ENCODE measurements at regions not wholly inside any gene's neighbourhood (a gene's known extent, or its start where the extent isn't known, plus 50 kb on each side); places are given as distances from the start of the nearest gene placed in this dataset.

DNA sequence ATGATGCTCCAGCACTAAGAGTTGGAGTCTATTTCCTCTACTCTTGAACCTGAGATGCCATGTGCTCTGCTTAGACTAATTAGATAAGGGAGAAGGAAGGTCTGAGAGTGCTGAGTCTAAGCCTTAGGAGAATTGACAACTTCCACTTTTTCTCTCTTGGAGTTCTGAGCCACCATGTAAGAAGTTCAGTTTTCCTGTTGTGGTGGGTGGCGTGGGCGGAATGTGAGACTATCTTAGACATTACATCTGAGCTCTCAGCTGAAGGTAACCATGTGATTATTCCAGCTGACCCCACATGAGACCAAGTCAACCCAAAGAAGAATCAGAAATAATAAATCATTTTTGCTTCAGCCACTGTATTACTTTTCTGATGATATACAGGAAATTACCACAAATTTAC lies 404.5 kb upstream of the LRRC7 start:
- Histone ChIP-seq H3K27me3 (ENCODE audit: control insufficient read depth, insufficient read depth, low read length) (no peaks in the 10 kb centered on the region), H3K4me3 (ENCODE audit: low read depth, low read length) (no peak overlapping the region), H3K36me3 (ENCODE audit: control insufficient read depth, insufficient read depth, low read length) (no peaks in the 10 kb centered on the region)
- FAIRE-seq: no peak
- TF ChIP-seq, protein P1, sequence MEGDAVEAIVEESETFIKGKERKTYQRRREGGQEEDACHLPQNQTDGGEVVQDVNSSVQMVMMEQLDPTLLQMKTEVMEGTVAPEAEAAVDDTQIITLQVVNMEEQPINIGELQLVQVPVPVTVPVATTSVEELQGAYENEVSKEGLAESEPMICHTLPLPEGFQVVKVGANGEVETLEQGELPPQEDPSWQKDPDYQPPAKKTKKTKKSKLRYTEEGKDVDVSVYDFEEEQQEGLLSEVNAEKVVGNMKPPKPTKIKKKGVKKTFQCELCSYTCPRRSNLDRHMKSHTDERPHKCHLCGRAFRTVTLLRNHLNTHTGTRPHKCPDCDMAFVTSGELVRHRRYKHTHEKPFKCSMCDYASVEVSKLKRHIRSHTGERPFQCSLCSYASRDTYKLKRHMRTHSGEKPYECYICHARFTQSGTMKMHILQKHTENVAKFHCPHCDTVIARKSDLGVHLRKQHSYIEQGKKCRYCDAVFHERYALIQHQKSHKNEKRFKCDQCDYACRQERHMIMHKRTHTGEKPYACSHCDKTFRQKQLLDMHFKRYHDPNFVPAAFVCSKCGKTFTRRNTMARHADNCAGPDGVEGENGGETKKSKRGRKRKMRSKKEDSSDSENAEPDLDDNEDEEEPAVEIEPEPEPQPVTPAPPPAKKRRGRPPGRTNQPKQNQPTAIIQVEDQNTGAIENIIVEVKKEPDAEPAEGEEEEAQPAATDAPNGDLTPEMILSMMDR (IDR thresholded peaks at IDR 0.05; ENCODE audit: insufficient read depth, low read length, severe bottlenecking): no peak
- no peak for DNase-seq (ENCODE audit: low read depth)

DNA sequence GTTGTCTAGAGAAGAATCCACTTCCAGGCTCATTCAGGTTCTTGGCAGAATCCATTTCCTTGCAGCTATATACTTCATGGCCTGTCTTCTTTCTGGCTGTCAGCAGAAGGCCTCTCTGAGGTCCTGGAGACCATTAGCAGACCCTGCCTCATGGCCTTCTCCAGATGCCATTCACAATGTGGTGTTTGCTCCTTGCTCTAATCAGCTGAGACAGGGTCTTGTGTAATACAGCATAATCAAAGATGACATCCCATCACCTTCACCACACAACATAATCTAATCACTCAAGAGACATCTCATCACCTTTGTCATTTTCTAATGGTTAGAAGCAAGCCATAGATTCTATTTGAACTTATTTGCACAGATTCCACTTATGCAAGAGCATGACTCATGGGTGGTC lies 403.9 kb upstream of the LRRC7 start:
- TF ChIP-seq, protein P1 (IDR thresholded peaks at IDR 0.05; ENCODE audit: insufficient read depth, low read length, severe bottlenecking): no peak

DNA sequence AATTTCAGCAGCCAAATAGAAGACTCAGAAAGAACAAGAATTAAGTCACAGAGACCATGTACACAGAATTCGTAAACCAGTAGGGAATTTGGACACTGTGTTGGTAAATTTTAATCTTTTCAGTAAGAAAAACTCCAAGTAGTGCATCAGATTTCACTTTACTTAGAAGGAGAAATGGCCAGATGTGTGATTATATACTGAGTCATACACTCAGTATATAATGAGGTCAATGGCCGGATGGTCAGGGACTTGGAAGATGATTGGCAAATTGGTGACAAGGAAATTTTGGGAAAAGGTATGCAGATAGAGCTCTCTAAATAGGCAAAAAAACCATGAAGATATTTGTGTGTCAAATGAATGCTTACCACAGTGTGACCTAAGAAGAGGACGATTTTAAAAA lies 399.8 kb upstream of the LRRC7 start:
- Histone ChIP-seq H3K27me3 (ENCODE audit: control insufficient read depth, insufficient read depth, low read length) (no peaks in the 10 kb centered on the region), H3K36me3 (ENCODE audit: control insufficient read depth, insufficient read depth, low read length) (no peaks in the 10 kb centered on the region), H3K4me3 (ENCODE audit: low read depth, low read length) (no peak overlapping the region)
- TF ChIP-seq, protein P1 (IDR thresholded peaks at IDR 0.05; ENCODE audit: insufficient read depth, low read length, severe bottlenecking): no peak
- DNase-seq (ENCODE audit: low read depth) (no peak), FAIRE-seq (no peak)

More for the DNA sequence above, 403.9 kb upstream of the LRRC7 start:
- no peaks in the 10 kb centered on the region for H3K36me3 ChIP-seq (ENCODE audit: control insufficient read depth, insufficient read depth, low read length)
- no peak overlapping the region for H3K4me3 ChIP-seq (ENCODE audit: low read depth, low read length)
- DNase-seq (ENCODE audit: low read depth) (no peak), FAIRE-seq (no peak)
- H3K27me3 ChIP-seq (ENCODE audit: control insufficient read depth, insufficient read depth, low read length): no peaks in the 10 kb centered on the region

DNA sequence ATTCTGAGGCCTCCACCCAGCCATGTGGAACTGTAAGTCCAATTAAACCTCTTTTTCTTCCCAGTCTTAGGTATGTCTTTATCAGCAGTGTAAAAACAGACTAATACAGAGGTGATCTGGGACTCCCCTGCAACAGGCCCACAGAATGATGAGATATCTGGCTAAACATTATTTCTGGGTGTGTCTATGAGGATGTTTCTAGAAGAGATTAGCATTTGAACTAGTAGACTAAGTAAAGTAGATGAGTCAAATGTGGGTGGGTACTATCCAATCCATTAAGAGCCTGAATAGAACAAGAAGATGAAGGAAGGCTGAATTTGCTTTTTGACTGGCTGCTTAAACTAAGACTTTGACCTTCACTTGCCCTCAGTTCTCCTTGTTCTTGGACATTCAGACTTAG lies 396.5 kb upstream of the LRRC7 start:
- Histone ChIP-seq H3K27me3 (ENCODE audit: control insufficient read depth, insufficient read depth, low read length) (no peaks in the 10 kb centered on the region), H3K4me3 (ENCODE audit: low read depth, low read length) (no peak overlapping the region), H3K36me3 (ENCODE audit: control insufficient read depth, insufficient read depth, low read length) (no peaks in the 10 kb centered on the region)
- TF ChIP-seq, protein P1 (IDR thresholded peaks at IDR 0.05; ENCODE audit: insufficient read depth, low read length, severe bottlenecking): no peak
- no peak for DNase-seq (ENCODE audit: low read depth)
- FAIRE-seq: no peak

DNA sequence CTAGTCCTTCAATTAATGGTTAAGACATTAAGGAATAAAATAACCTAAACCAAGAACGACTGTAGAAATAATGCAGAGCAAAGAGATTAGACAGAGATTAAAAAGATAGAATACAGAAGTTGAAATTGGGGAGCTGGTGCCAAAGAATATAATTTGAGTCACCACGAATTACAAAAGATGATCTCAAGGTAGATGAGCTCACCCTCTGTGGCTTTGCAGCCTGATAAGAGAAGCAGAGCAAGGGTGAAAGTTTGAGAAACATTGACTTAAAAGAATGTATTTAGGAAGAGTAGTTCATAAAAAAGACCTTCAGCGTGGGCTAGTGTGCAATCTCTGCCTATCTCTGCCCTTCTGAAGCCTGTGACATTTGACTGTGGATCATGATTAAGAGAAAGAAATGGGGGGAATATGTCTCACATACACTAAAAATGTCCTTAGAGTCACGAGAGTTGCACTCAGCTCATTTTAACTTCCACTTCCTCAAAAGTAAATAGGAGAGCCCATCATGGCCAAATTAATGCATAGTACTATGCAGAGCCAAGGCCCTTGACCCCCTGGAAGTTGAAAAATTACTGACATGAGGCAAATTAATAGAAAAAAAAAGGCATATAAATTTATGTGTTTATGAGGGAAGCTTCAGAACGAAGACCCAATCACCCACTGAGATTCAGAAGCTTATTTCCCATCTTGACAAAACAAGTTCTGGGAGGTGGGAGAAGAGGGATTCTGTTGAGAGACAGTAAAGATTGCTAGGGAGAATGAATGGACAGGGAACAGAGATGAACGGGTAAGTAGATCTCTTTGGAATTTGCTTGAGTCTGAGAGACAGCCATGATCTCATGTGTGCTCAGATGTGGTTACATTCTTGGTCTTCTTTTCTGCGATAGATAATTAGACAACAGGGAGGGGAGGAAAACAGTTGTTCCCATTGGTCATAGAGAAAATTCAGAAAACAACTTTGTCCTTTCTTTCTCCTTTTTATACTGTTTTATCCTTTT lies 395.4 kb upstream of the LRRC7 start:
- TF ChIP-seq, protein P1 (IDR thresholded peaks at IDR 0.05; ENCODE audit: insufficient read depth, low read length, severe bottlenecking): no peak
- no peaks in the 10 kb centered on the region for H3K27me3 ChIP-seq (ENCODE audit: control insufficient read depth, insufficient read depth, low read length)
- DNase-seq (ENCODE audit: low read depth): peak; percentile 33
- no peaks in the 10 kb centered on the region for H3K36me3 ChIP-seq (ENCODE audit: control insufficient read depth, insufficient read depth, low read length)
- no peak overlapping the region for H3K4me3 ChIP-seq (ENCODE audit: low read depth, low read length)
- no peak for FAIRE-seq
